ENCODE measurements at regions not wholly inside any gene's neighbourhood (a gene's known extent, or its start where the extent isn't known, plus 50 kb on each side); places are given as distances from the start of the nearest gene placed in this dataset.

DNA sequence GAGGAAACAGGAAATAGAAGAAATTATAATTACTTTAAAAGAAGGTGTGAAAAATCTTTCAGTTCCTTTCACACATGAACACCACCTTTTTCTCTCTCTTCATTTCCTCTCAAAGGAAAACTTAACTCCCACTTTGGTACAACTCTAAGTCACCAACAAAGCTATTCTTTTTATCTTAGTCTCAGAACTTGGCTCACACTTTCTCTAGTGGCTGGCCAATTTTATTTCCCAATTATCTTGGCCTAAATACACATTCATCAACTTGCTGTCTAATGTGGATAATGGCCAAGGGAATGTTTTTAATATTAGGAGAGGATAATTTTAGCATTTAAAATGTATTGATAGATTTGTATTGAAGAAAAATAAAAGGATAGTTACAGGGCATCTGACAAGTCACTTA, 64.5 kb upstream of the NAV3 start:
- Histone ChIP-seq H3K18ac (ENCODE audit: insufficient read length, low read depth, low read length) (no peak overlapping the region), H3K79me1 (ENCODE audit: insufficient read depth, low read depth, low read length, poor library complexity, severe bottlenecking) (no peaks in the 10 kb centered on the region), H2BK15ac (ENCODE audit: low read depth, low read length) (no peak overlapping the region), H3K9me3 (ENCODE audit: control insufficient read depth, low read depth, low read length) (no peaks in the 10 kb centered on the region), H4K8ac (replicated peaks; ENCODE audit: insufficient read length, low read depth, low read length) (no peak overlapping the region), H3K27ac (ENCODE audit: insufficient read length, low read depth, low read length) (no peak overlapping the region), H3K23me2 (ENCODE audit: insufficient read length, low read depth, low read length, poor library complexity, severe bottlenecking) (no peaks in the 10 kb centered on the region), H4K5ac (ENCODE audit: insufficient read length, low read depth, low read length) (no peak overlapping the region), H3K27me3 (ENCODE audit: insufficient read depth, low read length) (no peaks in the 10 kb centered on the region), H3T11ph (ENCODE audit: low read length) (no peak overlapping the region), H2AFZ (ENCODE audit: low read length) (no peak overlapping the region), H2AK5ac (ENCODE audit: insufficient read length, low read length) (no peak overlapping the region), H3K4ac (ENCODE audit: low read depth, low read length) (no peak overlapping the region), H3K14ac (ENCODE audit: insufficient read depth, low read length) (no peak overlapping the region), H4K20me1 (ENCODE audit: control insufficient read depth, insufficient read depth, insufficient read length) (no peaks in the 10 kb centered on the region), H2BK12ac (ENCODE audit: insufficient read length, low read depth, low read length) (no peak overlapping the region), H2BK20ac (ENCODE audit: low read depth, low read length, poor library complexity, severe bottlenecking) (no peak overlapping the region), H3K79me2 (ENCODE audit: insufficient read depth, low read length) (no peaks in the 10 kb centered on the region), H3K9ac (ENCODE audit: extremely low read depth, insufficient read length, low read length) (no peak overlapping the region), H4K91ac (ENCODE audit: insufficient read length, low read depth, low read length) (no peak overlapping the region), H2BK5ac (ENCODE audit: insufficient read length, low read length) (no peak overlapping the region), H2BK120ac (ENCODE audit: low read depth, low read length, poor library complexity, severe bottlenecking) (no peak overlapping the region), H3K4me2 (ENCODE audit: insufficient read depth, insufficient read length, low read length) (no peak overlapping the region), H3K56ac (ENCODE audit: insufficient read length, low read depth, low read length) (no peak overlapping the region), H3K23ac (ENCODE audit: insufficient read length, low read depth, low read length) (no peak overlapping the region), H3K4me1 (ENCODE audit: insufficient read depth, low read length) (no peaks in the 10 kb centered on the region)
- Mint-ChIP-seq H3K27me3 (ENCODE audit: low read depth) (no peaks in the 10 kb centered on the region), H3K4me3 (no peak overlapping the region), H3K9me3 (peaks cover 0 to 3% of the 10 kb centered on the region in 2 experiments; a peak in 1 of 5 replicates), H3K36me3 (ENCODE audit: insufficient read depth in 1 of 3, low read depth in 3 of 3) (peaks cover 0 to 2% (median 0%) of the 10 kb centered on the region in 3 experiments; a peak in 2 of 7 replicates), H3K27ac (no peak overlapping the region), H3K4me1 (peaks cover 5% of the 10 kb centered on the region in 2 experiments)
- DNase-seq, result no peak
- TF ChIP-seq, protein P1, sequence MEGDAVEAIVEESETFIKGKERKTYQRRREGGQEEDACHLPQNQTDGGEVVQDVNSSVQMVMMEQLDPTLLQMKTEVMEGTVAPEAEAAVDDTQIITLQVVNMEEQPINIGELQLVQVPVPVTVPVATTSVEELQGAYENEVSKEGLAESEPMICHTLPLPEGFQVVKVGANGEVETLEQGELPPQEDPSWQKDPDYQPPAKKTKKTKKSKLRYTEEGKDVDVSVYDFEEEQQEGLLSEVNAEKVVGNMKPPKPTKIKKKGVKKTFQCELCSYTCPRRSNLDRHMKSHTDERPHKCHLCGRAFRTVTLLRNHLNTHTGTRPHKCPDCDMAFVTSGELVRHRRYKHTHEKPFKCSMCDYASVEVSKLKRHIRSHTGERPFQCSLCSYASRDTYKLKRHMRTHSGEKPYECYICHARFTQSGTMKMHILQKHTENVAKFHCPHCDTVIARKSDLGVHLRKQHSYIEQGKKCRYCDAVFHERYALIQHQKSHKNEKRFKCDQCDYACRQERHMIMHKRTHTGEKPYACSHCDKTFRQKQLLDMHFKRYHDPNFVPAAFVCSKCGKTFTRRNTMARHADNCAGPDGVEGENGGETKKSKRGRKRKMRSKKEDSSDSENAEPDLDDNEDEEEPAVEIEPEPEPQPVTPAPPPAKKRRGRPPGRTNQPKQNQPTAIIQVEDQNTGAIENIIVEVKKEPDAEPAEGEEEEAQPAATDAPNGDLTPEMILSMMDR (conservative IDR thresholded peaks at IDR 0.05), result no peak
